T1000 (cell line): ENCODE measurements at regions not wholly inside any gene's neighbourhood (a gene's known extent, or its start where the extent isn't known, plus 50 kb on each side); places are given as distances from the start of the nearest gene placed in this dataset.

ENCODE experiments used
- DNase-seq: peaks from one replicate; lab custom pipeline; 2025; ENCODE audit warnings: mixed read lengths; lab: John Stamatoyannopoulos, UW

DNA sequence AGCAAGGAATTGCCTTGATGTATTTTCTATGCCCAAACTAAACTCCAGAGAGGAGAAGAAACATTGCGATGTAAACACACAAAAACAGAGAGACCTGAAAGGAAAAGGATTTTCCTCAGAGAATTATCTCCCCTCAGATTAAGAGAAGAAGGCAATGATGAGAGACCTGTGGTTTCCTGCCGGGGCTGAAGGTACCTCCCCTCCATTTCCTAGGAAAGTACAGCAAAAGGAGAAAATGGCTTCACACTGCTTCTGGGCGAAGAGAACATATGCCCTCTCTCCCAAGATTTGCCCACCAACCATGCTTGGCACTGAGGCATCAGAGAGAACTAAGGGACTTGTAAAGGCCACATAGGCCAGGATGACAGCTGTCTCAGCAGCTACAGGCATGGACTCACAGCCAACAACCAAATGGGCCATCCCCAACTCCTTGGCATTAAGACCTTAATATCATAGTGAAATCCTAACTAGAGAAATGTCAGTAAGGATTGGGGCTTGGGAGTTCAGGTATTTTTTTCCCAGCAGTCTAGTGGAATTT lies 523.0 kb downstream of the PTPRC start:
- no peak for DNase-seq

DNA sequence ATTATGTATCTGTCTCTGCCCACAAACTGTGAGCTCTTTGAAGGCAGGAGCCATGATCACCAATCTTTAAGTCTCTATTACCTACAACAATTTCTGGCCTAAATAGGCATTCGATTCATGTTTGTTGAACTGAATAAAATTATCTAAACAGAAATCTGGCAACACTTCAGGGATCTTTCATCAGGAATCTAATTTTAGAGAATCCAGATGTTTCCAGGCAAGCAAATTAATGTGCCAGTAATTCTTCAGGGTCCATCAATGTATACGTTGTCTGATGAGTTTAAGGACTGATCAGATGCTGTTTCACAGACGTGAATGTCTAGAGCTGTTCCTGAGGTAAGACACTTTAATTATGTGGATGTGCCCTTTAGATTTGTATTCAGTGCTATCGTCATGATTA lies 524.4 kb downstream of the PTPRC start:
- no peak for DNase-seq

DNA sequence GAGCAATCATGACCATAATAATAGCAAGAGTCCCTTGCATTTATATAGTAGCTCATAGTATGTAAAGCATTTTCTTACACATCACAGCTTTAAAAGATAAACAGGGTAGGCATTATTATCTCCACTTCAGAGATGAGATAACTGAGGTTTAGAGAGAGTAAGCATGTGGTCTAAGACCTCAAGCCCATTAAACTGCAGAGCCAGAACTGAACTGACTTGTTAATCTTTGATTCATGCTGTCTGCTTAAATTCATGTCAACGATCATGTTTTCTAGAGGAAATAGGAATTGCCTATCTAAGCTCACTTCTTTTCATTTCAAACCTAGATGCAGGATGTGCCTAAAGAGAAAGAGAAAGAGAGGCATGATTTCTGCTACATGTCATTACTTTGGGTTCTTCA lies 524.8 kb downstream of the PTPRC start:
- no peak for DNase-seq

DNA sequence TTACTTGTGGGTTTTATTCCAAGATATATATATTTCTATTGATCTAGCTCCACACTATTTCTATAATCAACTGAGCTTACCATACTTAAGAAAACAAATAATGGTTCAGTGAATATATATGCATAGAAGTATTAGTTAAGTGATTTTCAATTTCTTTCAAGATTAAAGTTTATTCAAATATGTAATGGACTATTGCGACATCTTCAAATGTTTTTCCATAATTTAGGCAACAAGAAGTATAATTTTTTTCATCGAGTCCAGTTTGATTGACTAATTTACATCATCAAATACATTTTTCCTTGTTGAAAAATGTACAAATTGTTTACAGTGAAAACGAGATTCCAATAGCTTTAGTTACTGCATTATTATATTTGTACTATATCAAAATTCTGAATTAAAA lies 528.6 kb downstream of the PTPRC start:
- no peak for DNase-seq

DNA sequence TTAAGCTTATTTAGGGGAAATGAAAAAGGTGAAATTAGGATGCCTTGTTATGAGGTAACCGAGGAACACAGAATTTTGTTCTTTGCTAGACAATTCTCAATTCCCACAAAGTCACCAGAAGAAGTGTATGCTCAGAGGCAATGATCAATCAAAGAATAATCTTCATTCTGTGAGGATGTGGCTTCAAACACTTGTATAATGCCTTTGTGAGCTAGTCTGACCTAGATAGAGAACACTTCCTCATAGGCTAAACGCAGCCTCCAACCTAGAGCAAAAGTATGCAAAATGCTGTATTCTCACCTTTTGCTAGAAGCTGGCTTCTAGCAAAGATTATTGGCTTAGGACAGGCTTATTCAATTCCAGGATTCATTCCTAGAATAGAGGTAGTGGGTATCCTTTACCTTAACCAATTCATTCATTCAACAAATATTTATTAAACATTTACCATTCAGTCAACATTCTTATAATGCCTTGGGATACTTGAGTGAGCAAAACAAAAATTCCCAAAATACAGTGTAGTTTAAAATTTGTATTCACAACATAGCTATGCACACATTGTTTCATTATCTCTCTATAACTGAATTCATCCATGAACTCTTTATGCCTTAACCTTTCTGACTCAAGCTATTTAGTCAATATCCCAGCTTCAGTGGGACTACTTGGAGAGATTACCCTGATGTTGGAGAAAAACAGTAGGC lies 530.2 kb downstream of the PTPRC start:
- no peak for DNase-seq

DNA sequence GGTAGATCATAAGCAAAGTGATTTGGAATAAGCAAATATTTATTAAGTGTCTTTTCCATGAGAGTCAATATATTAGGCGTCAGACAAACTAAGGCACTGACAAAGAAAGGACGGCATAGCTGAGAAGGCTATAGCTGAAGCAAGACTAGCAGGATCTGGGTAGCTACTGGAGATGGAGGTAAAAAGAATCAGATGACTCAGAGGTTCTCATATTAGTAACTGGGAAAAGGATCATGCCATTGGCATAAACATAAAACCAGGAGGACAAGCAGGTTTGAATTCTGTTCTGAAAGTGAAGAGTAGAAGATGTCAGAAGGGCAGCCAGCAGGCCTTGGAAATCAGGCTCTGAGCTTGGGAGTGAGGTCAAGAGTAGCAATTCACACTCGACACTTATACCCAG lies 531.9 kb downstream of the PTPRC start:
- no peak for DNase-seq

DNA sequence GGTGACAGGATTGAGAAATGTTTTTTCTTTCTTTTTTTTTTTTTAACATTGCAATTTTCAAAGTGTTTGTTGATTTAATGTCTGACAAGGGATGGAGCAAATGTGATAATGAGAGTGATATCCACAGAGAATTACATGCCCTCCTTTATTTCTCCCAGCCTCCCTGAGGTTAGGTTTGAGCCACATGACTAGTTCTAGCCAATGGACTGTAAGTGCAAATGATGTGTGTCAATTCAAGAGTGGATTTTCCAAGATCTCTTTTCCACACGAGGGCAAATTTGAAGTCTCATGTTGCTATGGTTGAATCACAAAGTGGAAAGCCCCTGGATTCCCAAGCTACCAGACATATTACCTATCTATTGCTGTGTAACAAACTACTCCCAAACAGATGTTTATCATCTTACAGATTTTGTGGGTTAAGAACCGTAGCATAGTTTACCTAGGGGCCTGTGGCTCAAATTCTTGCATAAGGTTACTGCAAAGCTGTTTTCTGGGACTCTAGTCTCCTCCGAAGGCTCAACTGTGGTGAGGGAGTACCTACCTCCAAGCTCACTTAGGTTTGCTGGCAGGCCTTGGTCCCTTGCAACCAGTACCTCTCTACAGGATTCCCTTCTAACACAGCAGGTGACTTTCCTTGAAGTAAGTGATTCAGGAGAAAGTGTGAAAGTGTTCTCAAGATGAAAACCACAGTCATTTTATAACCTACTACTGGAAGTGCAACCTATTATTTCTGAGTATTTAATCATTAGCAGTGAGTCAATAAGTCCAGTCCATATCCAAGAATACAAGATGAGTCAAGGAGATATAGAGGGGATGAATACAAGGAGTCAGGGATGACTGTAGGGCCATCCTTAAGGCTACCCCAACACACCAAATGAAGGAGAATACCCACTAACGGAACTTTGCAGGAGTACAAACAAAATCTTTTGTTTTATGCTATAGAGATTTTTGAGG lies 533.6 kb downstream of the PTPRC start:
- no peak for DNase-seq

DNA sequence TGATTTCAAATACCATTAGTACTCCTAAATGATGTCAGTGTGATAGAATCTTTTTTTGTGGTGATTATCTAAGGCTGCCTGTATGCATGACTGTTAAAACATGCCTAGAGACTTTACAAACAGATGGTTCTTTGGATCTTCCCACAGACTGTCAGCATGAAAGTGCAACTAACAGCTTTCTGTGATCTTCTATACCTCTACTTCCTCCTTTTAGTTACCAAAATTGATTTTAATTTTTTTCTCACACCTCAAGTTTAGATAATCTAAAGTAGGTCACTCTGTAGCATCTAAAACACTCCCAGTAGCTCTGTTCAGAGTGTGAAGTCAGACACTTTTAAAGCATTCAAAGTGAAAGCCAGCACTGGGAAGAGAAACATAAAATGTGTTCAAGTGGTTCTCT lies 534.5 kb downstream of the PTPRC start:
- DNase-seq: no peak

DNA sequence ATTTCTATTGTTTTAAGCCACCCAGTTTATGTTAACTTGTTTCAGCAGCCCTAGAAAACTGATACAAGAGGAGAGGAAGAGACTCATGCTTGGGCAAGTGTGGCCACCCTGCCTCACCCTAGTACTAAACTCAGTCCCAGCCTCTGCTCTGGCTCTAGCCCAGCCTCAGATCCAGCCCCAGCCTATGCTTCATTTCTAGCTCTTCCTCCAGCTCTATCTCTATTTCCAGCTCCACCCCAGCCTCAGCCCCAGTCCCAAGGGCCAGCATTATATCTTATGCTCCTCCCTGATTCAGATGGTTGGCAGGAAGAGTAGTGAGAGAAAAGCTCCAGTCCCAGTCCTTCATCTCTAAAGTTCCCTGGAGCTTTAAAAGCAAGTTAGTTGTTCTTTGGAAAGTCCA lies 535.5 kb downstream of the PTPRC start:
- no peak for DNase-seq

DNA sequence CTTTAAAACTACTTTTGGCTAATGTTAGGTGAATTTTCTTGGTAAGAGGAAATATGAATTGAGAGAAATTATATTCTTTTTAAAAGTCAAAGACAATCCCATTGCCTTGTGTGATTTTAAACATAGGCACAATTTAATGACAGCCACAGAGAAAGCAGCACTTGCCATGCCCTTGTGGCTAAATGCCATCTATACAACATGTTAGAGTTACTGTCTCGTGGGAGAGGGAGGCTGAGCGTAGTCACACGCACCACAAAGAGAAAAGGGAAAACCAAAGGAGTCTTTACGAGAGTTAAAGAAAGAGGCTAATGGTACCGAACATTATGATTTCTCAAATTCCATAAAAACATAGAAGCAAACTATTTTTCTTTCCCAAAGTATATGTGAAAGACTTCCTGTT lies 537.9 kb downstream of the PTPRC start:
- DNase-seq: no peak

DNA sequence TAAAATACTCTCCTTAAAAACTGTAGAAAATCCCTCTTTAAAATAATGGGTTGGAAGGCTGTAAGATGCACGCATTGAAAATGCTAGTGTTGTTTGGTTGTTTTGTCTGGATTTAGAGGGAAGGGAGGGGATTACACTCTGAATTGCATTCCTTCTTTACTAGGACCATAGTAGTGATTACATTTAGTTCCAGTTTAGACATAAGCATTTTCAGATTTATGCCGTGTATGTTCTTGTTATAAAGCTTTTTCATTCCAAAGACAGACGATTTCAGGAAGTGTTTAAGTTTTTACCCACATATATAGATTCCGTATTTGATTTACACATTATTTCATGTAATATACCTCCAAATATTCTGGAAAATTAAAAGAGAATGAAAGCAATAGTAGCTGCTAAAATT lies 538.4 kb downstream of the PTPRC start:
- DNase-seq: no peak

DNA sequence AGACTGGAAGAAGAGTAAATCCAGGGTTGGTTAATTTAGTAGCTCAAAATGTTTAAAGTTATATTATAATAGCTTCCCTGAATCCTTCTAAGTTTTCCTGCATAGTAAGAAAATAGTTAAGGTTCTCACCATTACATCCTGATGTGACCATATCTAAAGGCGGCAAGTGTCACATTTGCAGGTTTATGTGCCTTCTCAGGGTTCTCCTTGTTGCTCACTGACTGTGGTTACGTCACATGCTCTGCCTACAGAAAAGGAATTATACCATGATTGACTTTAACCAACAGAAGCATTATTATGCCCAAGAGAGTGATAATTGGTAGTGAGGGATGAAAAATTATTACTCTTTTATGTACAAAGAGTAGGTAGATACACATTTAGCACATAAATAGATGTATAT lies 539.8 kb downstream of the PTPRC start:
- no peak for DNase-seq

DNA sequence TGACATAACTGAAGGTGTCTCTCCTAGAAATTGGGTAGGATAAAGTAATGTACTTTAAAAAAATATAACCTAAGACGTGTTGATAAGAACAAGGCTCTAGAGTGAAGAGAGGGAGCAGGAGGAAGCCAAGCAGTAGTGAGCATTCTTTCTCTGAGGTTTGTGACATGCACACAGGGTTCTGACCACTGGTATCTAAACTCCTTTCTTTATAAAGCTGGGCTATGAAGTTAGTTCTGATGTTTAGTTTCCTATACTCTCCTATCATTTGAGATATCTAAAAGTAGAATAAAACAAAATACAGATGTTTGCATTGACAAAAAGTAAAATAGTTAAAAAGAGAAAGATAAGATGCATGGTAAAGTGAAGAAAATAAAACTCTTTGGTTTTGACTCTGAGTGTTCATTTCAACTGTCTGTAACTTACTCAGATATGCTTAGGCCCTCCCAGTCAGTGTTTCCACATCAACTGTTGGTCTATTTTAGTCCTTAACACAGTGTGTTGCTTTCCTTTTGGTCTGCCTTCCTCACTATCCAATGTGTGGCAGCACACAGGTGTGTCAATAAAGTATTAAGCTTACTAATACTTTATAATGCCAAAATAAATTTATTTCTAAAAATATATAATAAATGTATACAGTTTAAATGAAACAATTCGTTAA lies 543.5 kb downstream of the PTPRC start:
- DNase-seq: no peak

DNA sequence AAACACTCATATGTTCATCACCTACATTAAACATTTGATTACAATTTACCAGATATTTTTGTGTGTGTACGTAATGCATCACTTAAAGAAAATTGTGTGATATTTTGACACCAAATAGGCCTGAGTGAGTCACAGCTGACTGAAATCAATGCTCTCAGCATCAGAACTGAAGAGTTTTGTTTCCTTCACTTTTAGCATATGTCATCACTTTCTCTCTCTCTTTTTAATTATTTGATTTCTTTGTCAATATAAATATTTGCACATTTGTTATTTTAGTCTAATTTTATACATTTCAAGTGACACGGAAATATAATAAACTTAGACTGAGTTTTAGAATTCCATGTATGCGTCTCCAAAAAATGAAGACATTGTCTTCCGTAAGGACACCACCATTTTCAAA lies 545.3 kb downstream of the PTPRC start:
- no peak for DNase-seq

DNA sequence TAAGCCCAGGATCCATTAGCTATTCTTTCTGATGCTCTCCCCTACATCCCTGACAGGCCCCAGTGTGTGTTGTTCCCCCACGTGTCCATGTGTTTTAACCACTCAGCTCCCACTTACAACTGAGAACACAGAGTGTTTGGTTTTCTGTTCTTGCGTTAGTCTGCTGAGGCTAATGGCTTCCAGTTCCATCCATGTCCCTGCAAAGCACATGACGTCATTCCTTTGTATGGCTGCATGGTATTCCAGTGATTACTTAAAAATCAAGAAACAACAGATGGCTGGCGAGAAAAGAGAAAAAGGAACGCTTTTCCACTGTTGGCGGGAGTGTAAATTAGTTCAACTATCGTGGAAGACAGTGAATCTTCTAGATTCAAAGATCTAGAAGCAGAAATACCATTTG lies 556.0 kb downstream of the PTPRC start:
- no peak for DNase-seq

DNA sequence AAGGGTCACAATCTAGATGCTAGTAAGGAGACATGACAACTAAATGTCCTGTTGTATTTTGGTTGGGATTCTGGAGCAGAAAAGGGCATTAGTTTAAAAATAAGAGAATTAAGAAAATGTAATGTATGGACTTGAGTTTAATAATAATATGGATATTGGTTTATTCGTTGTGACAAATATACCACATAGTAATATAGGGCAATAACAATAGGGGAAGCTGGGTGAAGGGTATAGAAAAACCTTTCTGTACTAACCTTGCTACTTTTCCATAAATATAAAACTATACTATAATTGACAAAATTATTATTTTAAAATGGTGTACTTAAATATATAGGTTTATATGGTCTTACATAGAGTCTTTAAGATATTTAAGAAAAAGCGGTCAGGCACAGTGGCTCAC lies 558.9 kb downstream of the PTPRC start:
- no peak for DNase-seq

DNA sequence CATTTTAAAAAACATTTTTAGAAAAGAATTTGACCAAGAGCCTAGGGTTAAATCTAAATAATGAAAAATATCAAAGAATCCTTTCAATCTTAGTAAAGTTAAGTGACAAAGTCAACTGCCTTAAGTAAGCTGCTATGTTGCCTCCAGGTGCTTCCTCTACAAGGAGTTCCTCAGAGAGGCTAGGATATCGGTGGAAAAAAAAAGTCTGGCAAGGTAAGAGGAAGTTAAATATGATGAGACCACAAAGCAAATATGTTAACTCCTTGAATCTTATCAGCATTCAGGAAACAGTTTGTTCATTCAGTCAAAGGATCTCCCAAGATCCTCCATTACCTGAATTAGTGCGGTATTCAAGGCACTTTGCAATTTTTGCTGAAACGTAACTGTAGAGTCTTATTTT lies 563.5 kb downstream of the PTPRC start:
- no peak for DNase-seq

DNA sequence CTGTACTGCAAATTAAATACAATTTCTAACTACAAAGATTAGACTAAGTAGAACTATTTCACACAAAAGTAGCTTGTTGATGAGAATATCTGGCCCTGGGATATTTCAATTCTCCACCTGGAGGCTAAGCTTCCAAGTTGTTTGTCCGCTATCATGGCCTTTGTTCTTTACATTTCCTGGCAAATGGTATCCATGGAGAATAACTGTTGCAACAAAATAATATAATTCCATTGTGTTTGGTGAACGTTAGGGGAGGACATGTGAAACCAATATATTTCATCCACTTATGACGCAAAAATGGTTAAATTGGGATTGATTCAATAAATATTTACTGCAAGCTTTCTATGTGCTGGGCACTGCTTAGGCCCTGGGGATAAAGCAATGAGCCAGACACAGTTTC lies 565.4 kb downstream of the PTPRC start:
- DNase-seq: no peak

DNA sequence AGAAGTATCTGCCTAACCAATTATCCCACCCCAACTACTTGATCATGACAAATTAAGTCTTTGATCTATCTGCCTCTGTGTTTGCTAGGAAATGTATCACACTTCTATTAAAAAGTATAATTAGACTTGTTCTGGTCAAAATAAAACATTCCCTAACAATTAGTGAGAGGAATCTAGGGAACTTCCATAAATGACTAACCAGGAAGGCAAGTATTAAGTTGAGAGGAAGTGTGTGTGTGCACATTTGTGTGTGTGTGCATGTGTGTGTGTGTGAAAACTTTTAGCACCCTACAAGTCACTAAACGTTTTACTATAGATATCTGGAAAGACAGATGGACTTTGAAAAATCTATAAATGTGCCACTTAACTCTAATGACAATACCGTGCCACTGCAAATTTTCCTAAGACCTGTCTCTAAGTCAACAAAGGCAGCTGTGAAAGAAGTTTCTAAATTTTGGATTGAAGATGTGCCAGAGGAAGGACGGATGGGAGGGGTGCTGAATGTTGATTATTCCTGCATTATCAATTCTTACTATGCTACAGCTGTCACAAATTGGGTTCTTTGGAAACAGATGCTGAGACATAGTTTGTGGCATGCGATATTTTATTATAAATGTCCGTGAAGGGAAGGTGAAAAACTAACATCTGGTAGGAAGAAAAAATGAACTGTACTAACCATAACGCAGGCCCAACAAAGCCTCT lies 567.1 kb downstream of the PTPRC start:
- DNase-seq: no peak

DNA sequence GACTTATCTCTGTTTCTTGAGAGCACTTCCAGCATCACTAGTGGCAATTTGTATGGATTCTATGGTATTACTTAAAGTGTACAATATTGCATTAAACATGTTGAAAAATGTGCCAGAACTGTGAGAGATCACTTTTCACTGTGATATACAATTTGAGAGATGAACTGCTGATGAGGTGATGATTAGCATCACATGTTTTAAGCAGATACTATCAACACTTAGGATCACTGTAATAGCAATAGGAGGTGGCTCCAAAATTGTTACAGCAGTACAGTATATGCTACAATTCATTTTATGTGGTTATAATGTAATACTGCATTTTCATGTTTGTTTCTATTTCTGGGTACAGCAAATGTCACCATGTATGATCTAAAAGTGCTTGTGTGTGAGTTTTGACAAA lies 570.0 kb downstream of the PTPRC start:
- DNase-seq: no peak

DNA sequence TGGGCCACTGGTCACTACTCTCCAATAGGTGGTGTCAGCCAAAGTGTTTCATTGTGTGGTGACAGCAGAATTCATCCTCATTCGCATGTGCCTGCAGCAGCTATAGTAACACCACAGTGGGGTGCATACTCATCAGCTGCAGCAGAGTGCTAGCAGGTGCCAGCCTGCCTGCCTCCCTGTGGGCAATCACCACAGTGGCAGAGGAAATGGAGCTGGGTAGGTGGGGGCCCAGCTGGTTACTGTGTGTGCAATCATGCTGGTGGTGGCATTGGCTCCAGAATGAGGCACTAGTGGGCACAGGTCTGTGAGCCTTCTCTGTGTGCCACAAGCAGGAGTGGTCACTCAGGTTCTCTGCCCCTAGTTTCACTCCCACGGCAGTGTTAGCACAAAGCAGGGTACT lies 579.2 kb downstream of the PTPRC start:
- no peak for DNase-seq

DNA sequence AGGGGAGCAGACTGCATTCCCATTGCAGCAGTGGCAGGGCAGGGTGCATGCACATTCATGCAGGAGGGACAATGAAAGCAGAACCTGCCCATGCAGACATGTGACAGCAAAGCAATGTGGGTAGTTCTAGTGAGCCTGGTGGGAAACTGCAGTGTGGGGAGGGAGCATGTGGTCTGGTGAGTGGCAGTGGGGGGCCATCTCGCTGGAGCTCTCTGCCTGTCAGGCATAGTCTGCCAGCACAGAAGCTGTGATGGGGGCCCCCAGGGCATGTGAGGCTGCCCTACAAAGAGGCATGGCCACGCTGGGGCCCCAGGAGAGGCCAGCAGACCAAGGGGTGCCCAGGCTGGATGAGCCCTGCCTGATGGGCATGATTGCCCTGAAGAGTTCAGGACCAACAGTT lies 579.7 kb downstream of the PTPRC start:
- DNase-seq: no peak
